NCI-H1105 treated with DMSO at 0.1 percent for 48 hours (cell line): ENCODE measurements at regions not wholly inside any gene's neighbourhood (a gene's known extent, or its start where the extent isn't known, plus 50 kb on each side); places are given as distances from the start of the nearest gene placed in this dataset.
"Not testable (repeated sequence)": the region's sequence is repeated elsewhere in the genome, so short reads cannot be mapped to it uniquely, and the experiment has no call there.

Experiments
- DNase-seq: peaks from one replicate; lab custom pipeline; 2025; lab: John Stamatoyannopoulos, UW

GRCh38 chr3:104909721-104910120 lies 457.0 kb upstream of the ALCAM start:
- DNase-seq, result no peak

- DNase-seq, result no peak
Observed at GRCh38 chr3:104911376-104911775, 455.3 kb upstream of the ALCAM start.

- no peak for DNase-seq
Observed at GRCh38 chr3:104916971-104917370, 449.7 kb upstream of the ALCAM start.

- DNase-seq, result no peak
Observed at GRCh38 chr3:104920512-104920911, 446.2 kb upstream of the ALCAM start.

GRCh38 chr3:104933972-104934371 lies 432.7 kb upstream of the ALCAM start:
- DNase-seq, result no peak

GRCh38 chr3:104935613-104936012 lies 431.1 kb upstream of the ALCAM start:
- no peak for DNase-seq

- DNase-seq, result no peak
Observed at GRCh38 chr3:104939196-104939595, 427.5 kb upstream of the ALCAM start.

GRCh38 chr3:104941785-104942184 lies 424.9 kb upstream of the ALCAM start:
- no peak for DNase-seq

- DNase-seq, result no peak
Observed at GRCh38 chr3:104943974-104944373, 422.7 kb upstream of the ALCAM start.

- no peak for DNase-seq
Observed at GRCh38 chr3:104947943-104948342, 418.8 kb upstream of the ALCAM start.

- DNase-seq, result not testable (repeated sequence)
Observed at GRCh38 chr3:104949810-104950209, 416.9 kb upstream of the ALCAM start.

GRCh38 chr3:104951426-104951825 lies 415.3 kb upstream of the ALCAM start:
- no peak for DNase-seq

GRCh38 chr3:104952146-104952972 lies 414.4 kb upstream of the ALCAM start:
- no peak for DNase-seq

GRCh38 chr3:104956620-104957345 lies 409.9 kb upstream of the ALCAM start:
- DNase-seq, result no peak

GRCh38 chr3:104960579-104960978 lies 406.1 kb upstream of the ALCAM start:
- DNase-seq, result no peak

GRCh38 chr3:104961851-104962250 lies 404.9 kb upstream of the ALCAM start:
- no peak for DNase-seq

GRCh38 chr3:104974316-104974715 lies 392.4 kb upstream of the ALCAM start:
- DNase-seq, result no peak

GRCh38 chr3:104977719-104978118 lies 389.0 kb upstream of the ALCAM start:
- DNase-seq, result no peak

GRCh38 chr3:104982130-104982529 lies 384.6 kb upstream of the ALCAM start:
- DNase-seq, result no peak

- no peak for DNase-seq
Observed at GRCh38 chr3:104987859-104988258, 378.9 kb upstream of the ALCAM start.

- no peak for DNase-seq
Observed at GRCh38 chr3:104988496-104988895, 378.2 kb upstream of the ALCAM start.

GRCh38 chr3:104989878-104990277 lies 376.8 kb upstream of the ALCAM start:
- no peak for DNase-seq

GRCh38 chr3:104990758-104991157 lies 376.0 kb upstream of the ALCAM start:
- no peak for DNase-seq
